Hematopoietic multipotent progenitor cell treated with erythropoietin and hydrocortisone succinate and interleukin-3 and kit ligand, for 17 days (in vitro differentiated cells): ENCODE measurements at regions not wholly inside any gene's neighbourhood (a gene's known extent, or its start where the extent isn't known, plus 50 kb on each side); places are given as distances from the start of the nearest gene placed in this dataset.
"Not testable (repeated sequence)": the region's sequence is repeated elsewhere in the genome, so short reads cannot be mapped to it uniquely, and the experiment has no call there.

ENCODE experiments used
- DNase-seq: peaks from one replicate; pipeline ENCODE4 v3.0.0-alpha.2; 2015; ENCODE audit warnings: low spot score

- no peak for DNase-seq
Measured at GRCh38 chr2:65952966-65953761, 481.8 kb upstream of the MEIS1 start.

- no peak for DNase-seq
Measured at GRCh38 chr2:65944213-65944612, 490.7 kb upstream of the MEIS1 start.

- DNase-seq = no peak
Measured at GRCh38 chr2:65943099-65943786, 491.7 kb upstream of the MEIS1 start.

GRCh38 chr2:65940856-65941255 lies 494.1 kb upstream of the MEIS1 start:
- DNase-seq = no peak

- no peak for DNase-seq
Measured at GRCh38 chr2:65939687-65940086, 495.2 kb upstream of the MEIS1 start.

GRCh38 chr2:65937379-65938160 lies 497.4 kb upstream of the MEIS1 start:
- no peak for DNase-seq

GRCh38 chr2:65934992-65935629 lies 499.8 kb upstream of the MEIS1 start:
- no peak for DNase-seq

- DNase-seq = no peak
Measured at GRCh38 chr2:65932571-65932970, 500.2 kb upstream of the SPRED2 start.

GRCh38 chr2:65931056-65931455 lies 498.7 kb upstream of the SPRED2 start:
- no peak for DNase-seq

- no peak for DNase-seq
Measured at GRCh38 chr2:65930259-65930658, 497.9 kb upstream of the SPRED2 start.

GRCh38 chr2:65929664-65930063 lies 497.3 kb upstream of the SPRED2 start:
- DNase-seq = not testable (repeated sequence)

GRCh38 chr2:65922794-65923193 lies 490.4 kb upstream of the SPRED2 start:
- DNase-seq = no peak

GRCh38 chr2:65922030-65922429 lies 489.6 kb upstream of the SPRED2 start:
- no peak for DNase-seq

GRCh38 chr2:65921116-65921515 lies 488.7 kb upstream of the SPRED2 start:
- no peak for DNase-seq

- DNase-seq = no peak
Measured at GRCh38 chr2:65920659-65921058, 488.3 kb upstream of the SPRED2 start.

- DNase-seq = no peak
Measured at GRCh38 chr2:65919550-65920188, 487.3 kb upstream of the SPRED2 start.

- DNase-seq = no peak
Measured at GRCh38 chr2:65918760-65919187, 486.4 kb upstream of the SPRED2 start.

- no peak for DNase-seq
Measured at GRCh38 chr2:65917986-65918385, 485.6 kb upstream of the SPRED2 start.

- no peak for DNase-seq
Measured at GRCh38 chr2:65916785-65917295, 484.4 kb upstream of the SPRED2 start.

- DNase-seq = no peak
Measured at GRCh38 chr2:65916177-65916576, 483.8 kb upstream of the SPRED2 start.

GRCh38 chr2:65915273-65915672 lies 482.9 kb upstream of the SPRED2 start:
- DNase-seq = no peak
